Stimulated activated CD4-positive, alpha-beta T cell treated with anti-CD3 and anti-CD28 coated beads, TNF-alpha, amount 100 ng/mL, for 48 hours (primary cell): ENCODE measurements at regions not wholly inside any gene's neighbourhood (a gene's known extent, or its start where the extent isn't known, plus 50 kb on each side); places are given as distances from the start of the nearest gene placed in this dataset.

ENCODE experiments used
- DNase-seq, 3 donors: peaks; one replicate each; pipeline ENCODE4 v3.0.0-alpha.2; 2020; ENCODE audit warnings: low read depth in 3 of 3

DNA sequence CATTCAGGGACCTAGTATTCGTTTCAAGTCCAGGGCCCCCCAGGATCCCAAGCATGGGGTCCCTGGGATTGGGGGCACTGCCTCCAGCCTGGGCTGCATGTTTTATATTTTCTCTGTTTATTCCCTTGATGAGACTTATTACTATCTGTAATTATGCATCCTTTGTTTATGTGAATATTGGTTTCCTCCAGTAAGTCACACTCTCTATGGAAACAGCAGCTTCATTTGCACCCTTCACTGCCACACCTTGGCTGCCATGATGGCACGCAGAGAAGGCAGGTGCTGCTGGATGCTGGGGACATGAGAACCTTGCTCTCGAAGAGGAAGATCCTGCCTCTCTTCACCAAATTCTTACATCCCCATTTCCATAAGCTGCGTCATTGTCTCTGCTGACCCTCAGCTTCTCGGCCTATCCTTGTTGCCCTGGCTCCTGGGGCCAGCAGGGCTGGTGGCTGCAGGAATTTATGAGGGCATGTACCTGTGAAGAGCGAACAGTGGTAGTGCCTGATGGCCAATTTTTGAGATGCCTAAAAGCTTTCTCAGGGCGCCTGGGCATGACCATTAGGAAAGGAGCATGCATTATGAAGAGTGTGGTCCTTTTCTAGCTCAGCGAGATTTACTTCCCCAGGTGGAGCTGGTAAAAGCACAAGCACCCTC, 479.3 kb upstream of the KLF6 start:
- no peak for DNase-seq

- DNase-seq = no peak
Measured at GRCh38 chr10:4263601-4263921, 478.6 kb upstream of the KLF6 start.

GRCh38 chr10:4262870-4263600, 478.0 kb upstream of the KLF6 start:
- DNase-seq = no peak

DNA sequence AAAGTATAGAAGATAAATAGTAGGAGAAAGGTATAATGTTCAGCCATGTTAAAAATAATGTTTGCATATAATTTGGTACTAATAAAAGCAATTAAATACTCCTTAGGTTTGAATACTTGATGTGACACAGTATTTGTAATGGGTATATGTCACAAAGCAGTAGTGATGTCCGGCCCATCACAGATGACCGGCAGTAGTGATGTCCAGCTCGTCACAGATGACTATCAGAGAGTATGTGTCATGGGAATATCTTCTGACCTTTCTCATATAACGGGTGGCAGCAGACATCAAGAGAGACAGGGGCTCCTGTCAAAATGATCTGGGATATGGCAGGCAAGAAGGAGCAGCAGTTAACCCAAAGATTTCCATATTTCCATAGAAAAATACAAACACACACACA, 477.4 kb upstream of the KLF6 start:
- no peak for DNase-seq

DNA sequence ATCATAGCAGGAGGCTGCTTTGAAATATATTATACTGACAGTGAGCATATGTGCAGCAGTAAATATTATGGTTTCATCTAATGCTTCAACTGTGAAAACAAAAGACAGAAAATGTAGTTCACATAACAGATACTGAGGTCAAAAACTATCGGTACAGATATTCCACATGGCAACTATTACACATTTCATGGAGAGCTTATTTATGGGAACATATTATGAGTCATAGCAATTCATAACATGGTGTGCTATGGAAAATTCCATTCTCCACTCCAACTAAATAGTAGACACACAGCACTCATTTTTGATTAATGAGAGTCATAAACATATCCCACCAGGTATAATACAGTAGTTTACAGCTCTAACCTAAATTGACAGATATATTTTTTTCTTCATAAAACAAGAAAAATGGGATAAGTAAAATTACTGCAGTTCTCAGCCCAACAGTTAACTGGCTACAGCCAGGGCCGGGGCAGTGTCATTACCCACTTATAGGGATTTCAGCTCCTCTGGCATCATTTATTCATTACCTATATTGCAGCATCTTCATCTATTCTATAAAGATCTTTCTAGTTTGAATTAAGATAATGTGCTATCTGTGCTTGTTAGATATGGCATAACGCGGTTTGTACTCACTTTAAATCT, 475.6 kb upstream of the KLF6 start:
- DNase-seq = no peak

GRCh38 chr10:4257939-4258465, 473.0 kb upstream of the KLF6 start:
- DNase-seq = no peak

GRCh38 chr10:4256971-4257370, 472.0 kb upstream of the KLF6 start:
- DNase-seq = no peak

DNA sequence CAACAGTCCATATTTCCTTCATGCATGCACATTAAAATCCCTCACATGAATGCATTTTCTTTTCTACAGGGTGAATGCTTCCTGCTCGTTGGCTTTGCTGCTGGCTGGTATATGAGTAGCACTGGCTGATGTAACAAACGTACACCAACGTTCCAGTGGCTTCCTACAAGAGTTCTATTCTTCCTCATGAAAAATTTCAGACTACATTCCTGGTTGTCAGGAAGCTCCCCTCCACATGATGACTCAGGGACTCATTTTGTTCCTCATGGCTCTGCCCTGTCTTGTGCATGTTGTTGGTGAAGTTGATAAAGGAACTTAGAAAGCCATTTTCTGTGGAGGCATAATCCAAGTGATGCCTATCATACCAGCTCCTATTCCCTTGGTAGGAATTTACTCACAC, 470.7 kb upstream of the KLF6 start:
- DNase-seq = no peak

- no peak for DNase-seq
Measured at GRCh38 chr10:4254101-4254994, 469.3 kb upstream of the KLF6 start.

DNA sequence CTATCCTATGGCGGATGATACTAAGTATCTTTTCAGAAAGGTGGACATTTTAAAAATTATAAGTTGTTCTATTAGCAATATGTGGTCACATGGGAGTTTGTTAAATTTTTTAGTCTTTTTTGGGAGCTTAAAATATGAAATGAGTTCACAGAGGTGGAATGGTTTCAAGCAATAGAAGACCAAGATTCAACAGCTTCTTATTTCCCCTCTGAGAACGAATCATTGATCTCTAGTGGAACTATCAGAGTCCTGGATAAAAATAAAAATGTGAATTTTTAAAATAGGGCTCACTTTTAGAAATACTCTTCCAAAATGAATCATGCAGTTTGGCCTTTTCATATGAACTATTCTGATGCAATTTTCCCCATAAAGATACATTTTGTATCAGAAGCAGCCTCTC, 467.7 kb upstream of the KLF6 start:
- DNase-seq = no peak

DNA sequence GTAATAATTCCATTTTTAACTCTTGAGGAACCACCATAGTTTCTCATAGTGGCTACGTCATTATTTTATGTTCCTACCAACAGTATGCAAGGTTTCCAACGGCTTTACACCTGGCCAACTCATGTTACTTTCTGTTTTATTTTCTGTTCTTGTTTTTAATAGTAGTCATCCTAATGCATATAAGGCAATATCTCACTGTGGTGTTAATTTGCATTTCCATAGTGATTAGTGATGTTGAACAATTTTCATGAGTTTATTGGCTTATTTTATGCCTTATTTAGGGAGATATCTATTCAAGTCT, 465.5 kb upstream of the KLF6 start:
- DNase-seq = no peak

GRCh38 chr10:4249841-4250586, 465.0 kb upstream of the KLF6 start:
- DNase-seq = no peak

GRCh38 chr10:4247379-4247778, 462.4 kb upstream of the KLF6 start:
- DNase-seq = no peak

GRCh38 chr10:4246881-4247358, 461.9 kb upstream of the KLF6 start:
- no peak for DNase-seq

GRCh38 chr10:4243651-4244050, 458.6 kb upstream of the KLF6 start:
- no peak for DNase-seq

- no peak for DNase-seq
Measured at GRCh38 chr10:4243169-4243568, 458.2 kb upstream of the KLF6 start.

DNA sequence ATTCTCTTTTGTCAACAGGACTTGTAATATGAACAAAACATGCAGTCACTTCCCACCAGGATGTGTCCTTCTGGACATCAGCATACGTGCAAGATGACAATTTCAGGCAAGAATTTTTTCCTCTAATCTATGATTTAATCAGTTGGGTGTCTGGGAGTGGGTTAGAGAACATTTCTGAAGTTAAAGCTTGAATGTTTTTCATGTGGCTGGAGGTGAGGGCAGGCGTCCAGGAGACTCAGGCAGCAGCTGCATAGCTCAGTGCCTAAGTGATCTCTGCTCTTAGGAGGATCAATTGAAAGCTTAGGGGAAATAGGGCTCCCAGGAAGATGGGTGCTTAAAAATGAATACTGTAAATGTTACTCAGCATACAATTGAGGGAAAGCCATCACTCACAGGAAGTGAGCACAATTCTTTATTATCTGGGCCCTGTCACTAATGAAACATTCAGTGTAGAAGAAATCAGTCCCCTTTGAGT, 457.6 kb upstream of the KLF6 start:
- DNase-seq = no peak

DNA sequence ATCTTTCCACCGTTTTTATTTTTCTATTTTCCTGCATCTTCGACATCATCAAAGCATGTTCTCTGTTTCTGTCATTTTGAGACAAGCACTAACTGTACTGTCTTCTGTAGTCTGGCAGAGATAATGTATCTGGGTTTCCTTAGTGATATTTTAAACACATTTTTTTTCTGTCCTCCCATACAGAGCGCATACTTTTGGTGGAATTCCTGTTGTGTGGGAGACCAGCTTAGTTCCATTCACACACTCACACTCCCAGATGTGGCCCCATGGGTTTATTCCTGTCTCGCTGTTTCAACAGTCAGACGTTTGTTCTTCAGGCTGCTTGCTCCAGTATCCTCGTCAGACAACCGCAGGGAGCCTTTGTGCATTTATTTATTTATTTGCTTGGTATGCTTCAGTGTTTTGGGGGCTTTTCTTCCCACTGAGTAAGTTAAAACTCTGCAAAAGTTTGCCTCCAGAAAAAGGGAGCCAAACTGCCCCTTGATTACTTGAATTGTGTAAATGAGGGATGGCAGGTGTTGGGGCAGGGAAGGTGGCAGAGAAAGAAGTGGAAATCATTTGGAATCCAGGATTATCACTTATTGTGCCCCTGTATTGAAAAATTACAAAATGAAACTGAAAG, 456.8 kb upstream of the KLF6 start:
- no peak for DNase-seq

- no peak for DNase-seq
Measured at GRCh38 chr10:4240608-4241197, 455.7 kb upstream of the KLF6 start.

DNA sequence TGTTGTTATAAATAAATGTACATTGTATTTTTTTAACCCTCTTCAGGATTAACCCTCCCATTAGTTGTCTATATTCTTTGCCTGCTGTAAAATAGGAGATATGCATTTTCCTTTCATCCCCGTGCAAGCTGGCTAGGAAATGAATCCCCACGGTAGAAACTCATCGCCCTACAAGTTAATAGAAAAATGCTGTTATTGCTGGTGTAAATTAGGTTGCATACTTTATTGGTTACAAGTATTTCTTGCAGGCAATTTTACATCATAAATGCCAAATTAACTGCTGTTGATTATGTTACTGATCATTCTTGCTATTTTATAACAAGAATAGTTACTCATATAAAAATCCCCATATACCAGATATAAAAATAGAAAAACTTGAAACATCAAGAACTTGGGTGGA, 454.2 kb upstream of the KLF6 start:
- DNase-seq = no peak
